Subcutaneous abdominal adipose tissue (tissue), 5 donors: ENCODE measurements at regions not wholly inside any gene's neighbourhood (a gene's known extent, or its start where the extent isn't known, plus 50 kb on each side); places are given as distances from the start of the nearest gene placed in this dataset.

Source experiments
- H3K27ac ChIP-seq: one replicate; pipeline ENCODE4 v1.7.0; 2013; ENCODE audit warnings: low read depth, mild to moderate bottlenecking, inconsistent platforms, low read length, moderate library complexity
- H3K27me3 ChIP-seq, 5 donors: one replicate each; pipeline ENCODE4 v1.7.0; 2013; ENCODE audit warnings: low read length in 5 of 5, inconsistent platforms in 1 of 5; ENCODE audit not compliant: control insufficient read depth in 5 of 5, insufficient read depth in 4 of 5
- H3K36me3 ChIP-seq, 5 donors: one replicate each; pipeline ENCODE4 v1.7.0; 2013; ENCODE audit warnings: low read length in 5 of 5; ENCODE audit not compliant: control insufficient read depth in 5 of 5, insufficient read depth in 5 of 5
- H3K4me1 ChIP-seq, 5 donors: one replicate each; pipeline ENCODE4 v1.7.0; 2013; ENCODE audit warnings: low read length in 5 of 5, mild to moderate bottlenecking in 3 of 5, moderate library complexity in 1 of 5; ENCODE audit not compliant: control insufficient read depth in 5 of 5, insufficient read depth in 5 of 5
- H3K4me3 ChIP-seq, 5 donors: one replicate each; pipeline ENCODE4 v1.7.0; 2013; ENCODE audit warnings: low read length in 5 of 5, low read depth in 1 of 5
- H3K9ac ChIP-seq, 5 donors: one replicate each; pipeline ENCODE4 v1.7.0; 2013; ENCODE audit warnings: low read length in 5 of 5, mild to moderate bottlenecking in 4 of 5, moderate library complexity in 3 of 5
- H3K9me3 ChIP-seq, 5 donors: one replicate each; pipeline ENCODE4 v1.7.0; 2013; ENCODE audit warnings: low read length in 5 of 5; ENCODE audit not compliant: control insufficient read depth in 5 of 5
- donor health status: healthy.
- donor health status: healthy.
- donor health status: healthy.
- donor health status: healthy.
- donor health status: healthy.

GRCh38 chr6:4610256-4610655 is 165.9 kb upstream of the CDYL start:
- Histone ChIP-seq H3K4me1 (peaks cover 22 to 57% (median 45%) of the 10 kb centered on the region in 5 donors), H3K36me3 (no peaks in the 10 kb centered on the region), H3K9ac (no peak overlapping the region), H3K9me3 (no peaks in the 10 kb centered on the region), H3K4me3 (no peak overlapping the region), H3K27me3 (no peaks in the 10 kb centered on the region), H3K27ac (peak overlapping the region; percentile 8)

- Histone ChIP-seq H3K4me3 (no peak overlapping the region), H3K9ac (no peak overlapping the region), H3K4me1 (peaks cover 22 to 57% (median 45%) of the 10 kb centered on the region in 5 donors), H3K9me3 (no peaks in the 10 kb centered on the region), H3K27ac (peak overlapping the region; percentile 47), H3K36me3 (no peaks in the 10 kb centered on the region), H3K27me3 (no peaks in the 10 kb centered on the region)
Measured at GRCh38 chr6:4608361-4609115, 167.7 kb upstream of the CDYL start.

GRCh38 chr6:4607793-4608192 is 168.4 kb upstream of the CDYL start:
- H3K4me3 ChIP-seq: no peak overlapping the region
- peak overlapping the region; percentile 47 for H3K27ac ChIP-seq
- no peaks in the 10 kb centered on the region for H3K36me3 ChIP-seq
- H3K4me1 ChIP-seq: peaks cover 15 to 56% (median 46%) of the 10 kb centered on the region in 5 donors
- H3K9ac ChIP-seq: peak overlapping the region in 1 of 5 donors; percentile 12
- no peaks in the 10 kb centered on the region for H3K27me3 ChIP-seq
- no peaks in the 10 kb centered on the region for H3K9me3 ChIP-seq

- Histone ChIP-seq H3K4me3 (peak overlapping the region in 3 of 5 donors; percentile 12 to 26 (median 13)), H3K27me3 (no peaks in the 10 kb centered on the region), H3K4me1 (peaks cover 10 to 50% (median 40%) of the 10 kb centered on the region in 5 donors), H3K36me3 (no peaks in the 10 kb centered on the region), H3K9ac (peak overlapping the region in 1 of 5 donors; percentile 12), H3K9me3 (no peaks in the 10 kb centered on the region), H3K27ac (peak overlapping the region; percentile 47)
Measured at GRCh38 chr6:4606821-4607704, 169.1 kb upstream of the CDYL start.

GRCh38 chr6:4606016-4606415 is 170.2 kb upstream of the CDYL start:
- Histone ChIP-seq H3K4me1 (peaks cover 5 to 41% (median 30%) of the 10 kb centered on the region in 5 donors), H3K27ac (no peak overlapping the region)

GRCh38 chr6:4603856-4604369 is 172.3 kb upstream of the CDYL start:
- Histone ChIP-seq H3K9ac (no peak overlapping the region), H3K36me3 (no peaks in the 10 kb centered on the region), H3K4me1 (peaks cover 0 to 30% (median 22%) of the 10 kb centered on the region in 5 donors), H3K9me3 (no peaks in the 10 kb centered on the region), H3K27me3 (no peaks in the 10 kb centered on the region), H3K4me3 (no peak overlapping the region), H3K27ac (peak overlapping the region; percentile 11)

More at GRCh38 chr6:4606016-4606415, 170.2 kb upstream of the CDYL start:
- Histone ChIP-seq H3K9me3 (no peaks in the 10 kb centered on the region), H3K9ac (no peak overlapping the region), H3K4me3 (no peak overlapping the region), H3K27me3 (no peaks in the 10 kb centered on the region), H3K36me3 (no peaks in the 10 kb centered on the region)

GRCh38 chr6:4603291-4603690 is 172.9 kb upstream of the CDYL start:
- H3K4me1 ChIP-seq: peaks cover 0 to 27% (median 22%) of the 10 kb centered on the region in 5 donors
- no peaks in the 10 kb centered on the region for H3K9me3 ChIP-seq
- no peaks in the 10 kb centered on the region for H3K36me3 ChIP-seq
- H3K4me3 ChIP-seq: no peak overlapping the region
- H3K9ac ChIP-seq: no peak overlapping the region
- no peaks in the 10 kb centered on the region for H3K27me3 ChIP-seq
- no peak overlapping the region for H3K27ac ChIP-seq

- H3K27ac ChIP-seq: no peak overlapping the region
- H3K4me3 ChIP-seq: no peak overlapping the region
- peaks cover 0 to 8% (median 6%) of the 10 kb centered on the region in 5 donors for H3K4me1 ChIP-seq
- H3K9me3 ChIP-seq: no peaks in the 10 kb centered on the region
- no peaks in the 10 kb centered on the region for H3K36me3 ChIP-seq
- no peak overlapping the region for H3K9ac ChIP-seq
- no peaks in the 10 kb centered on the region for H3K27me3 ChIP-seq
Measured at GRCh38 chr6:4599924-4600323, 176.3 kb upstream of the CDYL start.

- no peak overlapping the region for H3K9ac ChIP-seq
- peaks cover 0 to 8% (median 6%) of the 10 kb centered on the region in 5 donors for H3K4me1 ChIP-seq
- H3K36me3 ChIP-seq: no peaks in the 10 kb centered on the region
Measured at GRCh38 chr6:4598384-4598995, 177.7 kb upstream of the CDYL start.

More at GRCh38 chr6:4598384-4598995, 177.7 kb upstream of the CDYL start:
- H3K27me3 ChIP-seq: no peaks in the 10 kb centered on the region
- H3K27ac ChIP-seq: no peak overlapping the region
- H3K4me3 ChIP-seq: no peak overlapping the region
- H3K9me3 ChIP-seq: no peaks in the 10 kb centered on the region
